ENCODE measurements at regions not wholly inside any gene's neighbourhood (a gene's known extent, or its start where the extent isn't known, plus 50 kb on each side); places are given as distances from the start of the nearest gene placed in this dataset.

DNA sequence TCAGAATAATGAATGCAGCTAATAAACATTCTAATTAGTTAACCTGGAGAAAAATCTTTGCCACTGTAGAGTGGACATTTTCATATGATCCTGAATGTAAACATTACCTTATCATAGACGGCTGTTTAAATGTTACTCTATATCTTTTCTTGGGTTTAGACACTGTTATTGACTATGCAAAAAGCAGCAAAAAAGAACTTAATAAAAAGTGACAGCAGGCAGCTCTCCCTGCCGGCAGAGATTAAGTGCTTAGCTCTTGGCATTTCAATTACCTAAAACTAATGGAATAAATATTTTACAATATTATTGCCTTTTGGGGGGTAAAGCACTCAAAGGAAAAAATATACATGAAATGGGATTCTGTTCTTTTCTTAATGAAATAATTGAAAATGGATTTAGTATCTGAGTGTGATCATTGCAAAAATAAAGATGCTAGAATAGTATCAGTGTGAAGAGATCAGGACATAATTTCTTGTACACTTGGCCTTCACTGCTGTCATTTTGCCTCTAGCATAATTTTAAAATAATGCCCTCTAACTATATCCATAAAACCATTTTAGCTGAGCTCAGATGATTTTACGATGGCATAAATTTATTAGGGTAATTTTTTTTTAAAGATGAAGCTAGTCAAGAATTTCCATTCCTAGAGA, 203.4 kb upstream of the DPP10 start:
- TF ChIP-seq, protein P1, sequence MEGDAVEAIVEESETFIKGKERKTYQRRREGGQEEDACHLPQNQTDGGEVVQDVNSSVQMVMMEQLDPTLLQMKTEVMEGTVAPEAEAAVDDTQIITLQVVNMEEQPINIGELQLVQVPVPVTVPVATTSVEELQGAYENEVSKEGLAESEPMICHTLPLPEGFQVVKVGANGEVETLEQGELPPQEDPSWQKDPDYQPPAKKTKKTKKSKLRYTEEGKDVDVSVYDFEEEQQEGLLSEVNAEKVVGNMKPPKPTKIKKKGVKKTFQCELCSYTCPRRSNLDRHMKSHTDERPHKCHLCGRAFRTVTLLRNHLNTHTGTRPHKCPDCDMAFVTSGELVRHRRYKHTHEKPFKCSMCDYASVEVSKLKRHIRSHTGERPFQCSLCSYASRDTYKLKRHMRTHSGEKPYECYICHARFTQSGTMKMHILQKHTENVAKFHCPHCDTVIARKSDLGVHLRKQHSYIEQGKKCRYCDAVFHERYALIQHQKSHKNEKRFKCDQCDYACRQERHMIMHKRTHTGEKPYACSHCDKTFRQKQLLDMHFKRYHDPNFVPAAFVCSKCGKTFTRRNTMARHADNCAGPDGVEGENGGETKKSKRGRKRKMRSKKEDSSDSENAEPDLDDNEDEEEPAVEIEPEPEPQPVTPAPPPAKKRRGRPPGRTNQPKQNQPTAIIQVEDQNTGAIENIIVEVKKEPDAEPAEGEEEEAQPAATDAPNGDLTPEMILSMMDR (IDR thresholded peaks at IDR 0.05; ENCODE audit: insufficient read depth, low read depth, low read length), result no peak
- TF ChIP-seq EZH2 (IDR thresholded peaks at IDR 0.05; ENCODE audit: insufficient read depth, low read length), result no peak
